H9 (cell line): ENCODE measurements at regions not wholly inside any gene's neighbourhood (a gene's known extent, or its start where the extent isn't known, plus 50 kb on each side); places are given as distances from the start of the nearest gene placed in this dataset.

Experiments
- DNase-seq: peaks from one replicate; pipeline ENCODE4 v3.0.0-alpha.2; 2017
- H2AFZ ChIP-seq: one replicate; pipeline ENCODE4 v1.6.1; 2013; ENCODE audit warnings: mild to moderate bottlenecking, low read length, control low read depth, moderate library complexity
- H2AK5ac ChIP-seq: 2 replicates; pipeline ENCODE4 v1.6.1; 2013; ENCODE audit warnings: low read length, control low read depth, mixed read lengths; ENCODE audit not compliant: insufficient read length
- H2BK120ac ChIP-seq: one replicate; pipeline ENCODE4 v1.6.1; 2013; ENCODE audit warnings: low read depth, mild to moderate bottlenecking, low read length, control low read depth, inconsistent platforms; ENCODE audit not compliant: poor library complexity, severe bottlenecking
- H2BK12ac ChIP-seq: 2 replicates; pipeline ENCODE4 v1.6.1; 2013; ENCODE audit warnings: low read length, control low read depth, mixed read lengths, low read depth; ENCODE audit not compliant: insufficient read length
- H2BK15ac ChIP-seq: 2 replicates; pipeline ENCODE4 v1.6.1; 2013; ENCODE audit warnings: low read depth, low read length, control low read depth
- H2BK20ac ChIP-seq: one replicate; pipeline ENCODE4 v1.6.1; 2013; ENCODE audit warnings: low read depth, mild to moderate bottlenecking, low read length, control low read depth, inconsistent platforms; ENCODE audit not compliant: poor library complexity, severe bottlenecking
- H2BK5ac ChIP-seq: 2 replicates; pipeline ENCODE4 v1.6.1; 2013; ENCODE audit warnings: low read length, control low read depth, mixed read lengths; ENCODE audit not compliant: insufficient read length
- H3K14ac ChIP-seq: 2 replicates; pipeline ENCODE4 v1.6.1; 2013; ENCODE audit warnings: low read length, control low read depth; ENCODE audit not compliant: insufficient read depth
- H3K18ac ChIP-seq: 2 replicates; pipeline ENCODE4 v1.6.1; 2013; ENCODE audit warnings: low read depth, mild to moderate bottlenecking, mixed read lengths, low read length, control low read depth; ENCODE audit not compliant: insufficient read length
- H3K23ac ChIP-seq: 2 replicates; pipeline ENCODE4 v1.6.1; 2013; ENCODE audit warnings: low read length, control low read depth, mixed read lengths, low read depth; ENCODE audit not compliant: insufficient read length
- H3K23me2 ChIP-seq: 2 replicates; pipeline ENCODE4 v1.6.1; 2013; ENCODE audit warnings: low read depth, mild to moderate bottlenecking, mixed read lengths, low read length, control low read depth; ENCODE audit not compliant: insufficient read length, poor library complexity, severe bottlenecking
- H3K27ac ChIP-seq: 2 replicates; pipeline ENCODE4 v1.5.1; 2013; ENCODE audit warnings: low read length, control low read depth, mixed read lengths, low read depth; ENCODE audit not compliant: insufficient read length
- H3K27me3 ChIP-seq: 2 replicates; pipeline ENCODE4 v1.6.1; 2013; ENCODE audit warnings: low read length, control low read depth, inconsistent platforms; ENCODE audit not compliant: insufficient read depth
- H3K4ac ChIP-seq: 2 replicates; pipeline ENCODE4 v1.6.1; 2013; ENCODE audit warnings: low read depth, mild to moderate bottlenecking, control low read depth, inconsistent platforms, low read length, moderate library complexity
- H3K4me1 ChIP-seq: 2 replicates; pipeline ENCODE4 v1.6.1; 2013; ENCODE audit warnings: low read length, control low read depth, inconsistent platforms; ENCODE audit not compliant: insufficient read depth
- H3K4me2 ChIP-seq: 2 replicates; pipeline ENCODE4 v1.6.1; 2013; ENCODE audit warnings: low read length, control low read depth, mixed read lengths; ENCODE audit not compliant: insufficient read length, insufficient read depth
- H3K56ac ChIP-seq: 2 replicates; pipeline ENCODE4 v1.6.1; 2013; ENCODE audit warnings: low read depth, mild to moderate bottlenecking, mixed read lengths, low read length, control low read depth; ENCODE audit not compliant: insufficient read length
- H3K79me1 ChIP-seq: 2 replicates; pipeline ENCODE4 v1.6.1; 2013; ENCODE audit warnings: low read depth, mild to moderate bottlenecking, moderate library complexity, low read length, control low read depth, inconsistent platforms; ENCODE audit not compliant: insufficient read depth, poor library complexity, severe bottlenecking
- H3K79me2 ChIP-seq: 2 replicates; pipeline ENCODE4 v1.6.1; 2013; ENCODE audit warnings: low read length, control low read depth, inconsistent platforms; ENCODE audit not compliant: insufficient read depth
- H3K9ac ChIP-seq: 2 replicates; pipeline ENCODE4 v1.6.1; 2013; ENCODE audit warnings: low read length, control low read depth, mixed read lengths; ENCODE audit not compliant: insufficient read length; ENCODE audit errors: extremely low read depth
- H3K9me3 ChIP-seq: one replicate; pipeline ENCODE4 v1.6.1; 2013; ENCODE audit warnings: low read depth, low read length, inconsistent platforms; ENCODE audit not compliant: control insufficient read depth
- H3T11ph ChIP-seq: one replicate; pipeline ENCODE4 v1.6.1; 2013; ENCODE audit warnings: mild to moderate bottlenecking, low read length, control low read depth, inconsistent platforms
- H4K20me1 ChIP-seq: one replicate; pipeline ENCODE4 v1.6.1; 2013; ENCODE audit not compliant: control insufficient read depth, insufficient read length, insufficient read depth
- H4K5ac ChIP-seq: 2 replicates; pipeline ENCODE4 v1.6.1; 2013; ENCODE audit warnings: low read depth, mild to moderate bottlenecking, mixed read lengths, low read length, control low read depth; ENCODE audit not compliant: insufficient read length
- H4K8ac ChIP-seq: replicated peaks from 2 replicates; pipeline ENCODE4 v1.6.1; 2013; ENCODE audit warnings: low read length, control low read depth, mixed read lengths, low read depth; ENCODE audit not compliant: insufficient read length
- H4K91ac ChIP-seq: 2 replicates; pipeline ENCODE4 v1.6.1; 2013; ENCODE audit warnings: low read depth, mild to moderate bottlenecking, moderate library complexity, mixed read lengths, low read length, control low read depth; ENCODE audit not compliant: insufficient read length
- H3K27ac Mint-ChIP-seq, 3 experiments: 2 replicates in 2 of 3; 3 replicates in 1 of 3; pipeline ENCODE4 v1.8.0; 2020 to 2021; ENCODE audit warnings: mixed read lengths in 3 of 3, mild to moderate bottlenecking in 1 of 3, moderate library complexity in 1 of 3
- H3K27me3 Mint-ChIP-seq: 2 replicates; pipeline ENCODE4 v1.8.0; 2021; ENCODE audit warnings: low read depth, mild to moderate bottlenecking, moderate library complexity, mixed read lengths
- H3K36me3 Mint-ChIP-seq, 3 experiments: 2 replicates in 2 of 3; 3 replicates in 1 of 3; pipeline ENCODE4 v1.8.0; 2020 to 2021; ENCODE audit warnings: low read depth in 3 of 3, mixed read lengths in 3 of 3; ENCODE audit not compliant: insufficient read depth in 1 of 3
- H3K4me1 Mint-ChIP-seq, 2 experiments: 2 replicates each; pipeline ENCODE4 v1.8.0; 2020; ENCODE audit warnings: mixed read lengths in 2 of 2
- H3K4me3 Mint-ChIP-seq, 2 experiments: 2 replicates in 1 of 2; 3 replicates in 1 of 2; pipeline ENCODE4 v1.8.0; 2020 to 2021; ENCODE audit warnings: mild to moderate bottlenecking in 2 of 2, mixed read lengths in 2 of 2, moderate library complexity in 1 of 2
- H3K9me3 Mint-ChIP-seq, 2 experiments: 2 replicates in 1 of 2; 3 replicates in 1 of 2; pipeline ENCODE4 v1.8.0; 2020; ENCODE audit warnings: mild to moderate bottlenecking in 2 of 2, mixed read lengths in 2 of 2, moderate library complexity in 1 of 2
- WGBS: extraction: QIAGEN DNeasy Blood & Tissue Kit; methylation state at CpG from one replicate; pipeline ENCODE4 v1.1.7; 2013; ENCODE audit warnings: missing lambda C conversion rate, low lambda C conversion rate, mixed read lengths; ENCODE audit not compliant: insufficient read length; ENCODE audit errors: extremely low coverage; 5-methylcytosine and 5-hydroxymethylcytosine counted together
- TF ChIP-seq, protein P1 (sequence below): fragments of 200-600 bp; sonication (generic); conservative IDR thresholded peaks from 3 replicates; pipeline ENCODE4 v1.8.0; 2021; ENCODE audit warnings: antibody characterized with exemption, mild to moderate bottlenecking

DNA sequence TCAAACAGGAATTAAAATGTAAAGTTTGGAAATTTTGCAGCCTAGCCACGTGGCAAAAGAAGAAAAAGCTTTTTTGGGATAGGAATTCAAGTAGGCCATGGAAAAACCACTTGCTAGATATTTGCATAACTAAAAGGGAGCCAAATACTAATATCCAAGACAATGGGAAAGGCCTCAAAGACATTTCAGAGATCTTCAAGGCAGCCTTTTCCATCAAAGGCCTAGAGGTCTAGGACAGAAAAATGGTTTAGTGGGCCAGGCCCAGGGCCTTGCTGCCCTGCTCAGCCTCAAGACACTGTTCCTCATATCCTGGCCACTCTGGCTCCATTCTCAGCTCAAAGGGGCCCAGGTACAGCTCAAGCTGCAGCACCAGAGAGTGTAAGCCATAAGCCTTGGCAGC, 265.9 kb upstream of the RPS23 start:
- peaks cover 2% of the 10 kb centered on the region for H3K27me3 Mint-ChIP-seq
- Histone ChIP-seq H3K4me2 (no peak overlapping the region), H2BK20ac (no peak overlapping the region), H3K23me2 (no peaks in the 10 kb centered on the region), H3K14ac (no peak overlapping the region), H3K4ac (no peak overlapping the region), H2AK5ac (no peak overlapping the region), H4K8ac (no peak overlapping the region), H3T11ph (no peak overlapping the region), H4K5ac (no peak overlapping the region), H3K23ac (no peak overlapping the region), H2BK5ac (no peak overlapping the region), H3K9ac (no peak overlapping the region), H3K79me1 (no peaks in the 10 kb centered on the region), H2BK12ac (no peak overlapping the region), H3K79me2 (no peaks in the 10 kb centered on the region), H3K9me3 (no peaks in the 10 kb centered on the region), H3K27me3 (no peaks in the 10 kb centered on the region), H3K4me1 (no peaks in the 10 kb centered on the region; the same call in 1 of the 2 replicates), H2BK15ac (no peak overlapping the region), H3K27ac (no peak overlapping the region), H4K20me1 (no peaks in the 10 kb centered on the region), H2AFZ (no peak overlapping the region), H2BK120ac (no peak overlapping the region), H3K56ac (no peak overlapping the region), H4K91ac (no peak overlapping the region), H3K18ac (no peak overlapping the region)
- WGBS, result no CpG with 5 or more reads among the region's 1 CpG
- H3K27ac Mint-ChIP-seq, result no peak overlapping the region
- no peak overlapping the region for H3K4me3 Mint-ChIP-seq
- peaks cover 14 to 24% of the 10 kb centered on the region in 2 experiments for H3K9me3 Mint-ChIP-seq
- DNase-seq, result no peak
- H3K36me3 Mint-ChIP-seq, result peaks cover 17 to 51% (median 25%) of the 10 kb centered on the region in 3 experiments
- TF ChIP-seq, protein P1, sequence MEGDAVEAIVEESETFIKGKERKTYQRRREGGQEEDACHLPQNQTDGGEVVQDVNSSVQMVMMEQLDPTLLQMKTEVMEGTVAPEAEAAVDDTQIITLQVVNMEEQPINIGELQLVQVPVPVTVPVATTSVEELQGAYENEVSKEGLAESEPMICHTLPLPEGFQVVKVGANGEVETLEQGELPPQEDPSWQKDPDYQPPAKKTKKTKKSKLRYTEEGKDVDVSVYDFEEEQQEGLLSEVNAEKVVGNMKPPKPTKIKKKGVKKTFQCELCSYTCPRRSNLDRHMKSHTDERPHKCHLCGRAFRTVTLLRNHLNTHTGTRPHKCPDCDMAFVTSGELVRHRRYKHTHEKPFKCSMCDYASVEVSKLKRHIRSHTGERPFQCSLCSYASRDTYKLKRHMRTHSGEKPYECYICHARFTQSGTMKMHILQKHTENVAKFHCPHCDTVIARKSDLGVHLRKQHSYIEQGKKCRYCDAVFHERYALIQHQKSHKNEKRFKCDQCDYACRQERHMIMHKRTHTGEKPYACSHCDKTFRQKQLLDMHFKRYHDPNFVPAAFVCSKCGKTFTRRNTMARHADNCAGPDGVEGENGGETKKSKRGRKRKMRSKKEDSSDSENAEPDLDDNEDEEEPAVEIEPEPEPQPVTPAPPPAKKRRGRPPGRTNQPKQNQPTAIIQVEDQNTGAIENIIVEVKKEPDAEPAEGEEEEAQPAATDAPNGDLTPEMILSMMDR, result no peak
- H3K4me1 Mint-ChIP-seq, result peaks cover 15 to 20% of the 10 kb centered on the region in 2 experiments
